CD1c-positive myeloid dendritic cell (primary cell): ENCODE measurements at regions not wholly inside any gene's neighbourhood (a gene's known extent, or its start where the extent isn't known, plus 50 kb on each side); places are given as distances from the start of the nearest gene placed in this dataset.

ENCODE experiments used
- DNase-seq: peaks from one replicate; pipeline ENCODE4 v3.0.0-alpha.2; 2016; ENCODE audit errors: extremely low spot score

- DNase-seq, result no peak
Measured at GRCh38 chr12:87793131-87793530, 236.1 kb downstream of the C12orf50 start.

GRCh38 chr12:87784350-87784749 lies 244.9 kb downstream of the C12orf50 start:
- DNase-seq, result no peak

- DNase-seq, result no peak
Measured at GRCh38 chr12:87783467-87783866, 245.7 kb downstream of the C12orf50 start.

- DNase-seq, result no peak
Measured at GRCh38 chr12:87782838-87783237, 246.4 kb downstream of the C12orf50 start.

GRCh38 chr12:87779858-87780498 lies 249.2 kb downstream of the C12orf50 start:
- no peak for DNase-seq

- no peak for DNase-seq
Measured at GRCh38 chr12:87779016-87779415, 250.2 kb downstream of the C12orf50 start.

- DNase-seq, result no peak
Measured at GRCh38 chr12:87778065-87778464, 251.1 kb downstream of the C12orf50 start.

- DNase-seq, result no peak
Measured at GRCh38 chr12:87775784-87776183, 253.4 kb downstream of the C12orf50 start.

GRCh38 chr12:87775051-87775450 lies 254.2 kb downstream of the C12orf50 start:
- no peak for DNase-seq

GRCh38 chr12:87772401-87772800 lies 256.8 kb downstream of the C12orf50 start:
- DNase-seq, result no peak

- DNase-seq, result no peak
Measured at GRCh38 chr12:87768501-87769287, 260.5 kb downstream of the C12orf50 start.

GRCh38 chr12:87766044-87766443 lies 263.2 kb downstream of the C12orf50 start:
- DNase-seq, result no peak

GRCh38 chr12:87760943-87761342 lies 268.3 kb downstream of the C12orf50 start:
- no peak for DNase-seq

GRCh38 chr12:87758271-87758670 lies 270.9 kb downstream of the C12orf50 start:
- DNase-seq, result no peak

GRCh38 chr12:87756721-87757120 lies 272.5 kb downstream of the C12orf50 start:
- DNase-seq, result no peak

GRCh38 chr12:87756111-87756510 lies 273.1 kb downstream of the C12orf50 start:
- no peak for DNase-seq

GRCh38 chr12:87728931-87729593 lies 300.1 kb downstream of the C12orf50 start:
- no peak for DNase-seq

- no peak for DNase-seq
Measured at GRCh38 chr12:87720967-87721366, 308.2 kb downstream of the C12orf50 start.

- no peak for DNase-seq
Measured at GRCh38 chr12:87704374-87704773, 324.8 kb downstream of the C12orf50 start.

- no peak for DNase-seq
Measured at GRCh38 chr12:87690236-87690810, 338.9 kb downstream of the C12orf50 start.

- DNase-seq, result no peak
Measured at GRCh38 chr12:87689196-87689595, 340.0 kb downstream of the C12orf50 start.

GRCh38 chr12:87687362-87687761 lies 341.8 kb downstream of the C12orf50 start:
- no peak for DNase-seq
